HK-2 (cell line): ENCODE measurements at regions not wholly inside any gene's neighbourhood (a gene's known extent, or its start where the extent isn't known, plus 50 kb on each side); places are given as distances from the start of the nearest gene placed in this dataset.

Source experiments
- DNase-seq: peaks from one replicate; pipeline ENCODE4 v3.0.0-alpha.2; 2018; ENCODE audit not compliant: unreplicated experiment

DNA sequence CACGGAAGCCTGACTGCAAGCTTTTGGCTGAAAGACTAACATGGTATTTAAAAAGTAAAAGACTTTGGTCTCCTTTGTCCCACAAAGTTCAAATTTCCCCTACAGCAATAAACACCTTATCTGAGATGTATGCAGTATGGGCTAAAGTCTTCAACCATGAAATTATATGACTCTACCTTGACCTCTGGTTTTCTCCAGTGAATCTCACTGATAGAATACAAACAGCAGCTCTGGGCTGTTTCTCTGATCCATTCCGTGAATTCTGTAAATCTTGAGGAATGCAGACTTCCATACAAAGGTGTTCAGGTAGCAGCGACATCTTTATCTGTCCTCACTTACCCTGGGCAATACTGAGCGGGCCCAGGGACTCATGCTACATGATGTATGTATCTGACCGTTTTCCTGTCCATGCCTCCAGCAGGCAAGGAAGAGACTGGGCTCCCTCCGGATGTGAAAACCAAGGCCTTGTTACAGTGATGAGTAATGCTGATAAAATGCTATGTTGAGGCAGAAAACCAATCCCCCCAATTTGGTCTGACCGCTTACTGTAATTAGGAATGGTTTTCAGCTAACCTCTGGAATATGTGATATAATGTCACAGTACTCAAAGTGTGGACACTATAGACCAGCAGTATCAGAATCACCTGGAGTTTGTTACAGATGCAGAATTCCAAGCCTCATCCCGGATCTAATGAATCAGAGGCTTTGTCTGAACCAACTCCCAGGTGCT is 589.8 kb downstream of the HS3ST4 start:
- DNase-seq, result no peak

DNA sequence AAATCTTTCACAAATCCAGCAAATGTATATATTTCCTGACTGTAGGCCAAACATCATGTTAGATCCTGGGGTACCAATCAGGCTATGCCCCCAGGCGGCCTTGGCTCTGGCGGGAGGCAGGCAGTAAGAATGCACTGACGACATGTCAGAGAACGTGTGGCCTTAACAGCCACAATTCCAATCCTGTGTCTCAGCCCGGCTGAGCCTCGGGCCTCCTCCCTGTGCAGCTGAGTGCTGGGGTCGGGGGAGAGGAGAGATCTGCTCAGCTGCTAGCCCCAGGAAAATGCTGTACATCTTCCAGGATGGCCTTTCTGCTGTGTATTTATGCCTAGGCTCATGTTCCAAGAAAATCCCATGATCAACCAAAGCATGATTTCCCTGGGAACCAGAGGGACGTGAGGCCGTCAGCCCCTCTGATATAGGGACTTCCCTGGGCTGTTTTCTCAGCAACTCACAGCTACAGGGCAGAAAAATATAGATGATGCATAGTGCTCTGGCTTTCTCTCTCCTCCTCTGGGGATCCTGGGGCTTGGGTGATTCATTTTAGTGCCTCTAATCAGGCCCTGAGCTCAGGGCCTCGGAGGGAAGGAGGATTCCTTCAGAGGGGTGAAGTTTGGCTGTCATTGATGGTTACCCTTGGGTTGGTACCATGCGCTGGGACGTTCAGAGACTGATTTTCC is 604.0 kb downstream of the HS3ST4 start:
- no peak for DNase-seq

DNA sequence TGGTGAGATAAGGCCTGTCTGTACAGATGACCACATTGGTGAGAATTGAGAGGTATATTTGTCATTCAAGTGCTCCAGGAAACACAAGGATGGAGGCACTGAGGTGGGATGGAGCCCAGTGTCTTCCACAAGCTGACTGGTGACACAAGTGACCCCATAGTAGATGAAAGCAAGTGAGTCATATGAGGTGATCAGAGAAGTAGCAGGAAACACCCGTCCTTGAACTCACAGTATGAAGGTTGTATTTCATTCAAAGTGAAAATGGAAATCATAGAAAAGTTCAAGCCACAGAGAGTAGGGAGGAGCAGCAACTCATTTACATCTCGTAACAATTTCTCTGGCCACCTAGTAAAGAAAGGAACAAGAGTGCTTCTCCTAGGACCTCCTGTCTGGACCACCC is 609.8 kb downstream of the HS3ST4 start:
- no peak for DNase-seq

DNA sequence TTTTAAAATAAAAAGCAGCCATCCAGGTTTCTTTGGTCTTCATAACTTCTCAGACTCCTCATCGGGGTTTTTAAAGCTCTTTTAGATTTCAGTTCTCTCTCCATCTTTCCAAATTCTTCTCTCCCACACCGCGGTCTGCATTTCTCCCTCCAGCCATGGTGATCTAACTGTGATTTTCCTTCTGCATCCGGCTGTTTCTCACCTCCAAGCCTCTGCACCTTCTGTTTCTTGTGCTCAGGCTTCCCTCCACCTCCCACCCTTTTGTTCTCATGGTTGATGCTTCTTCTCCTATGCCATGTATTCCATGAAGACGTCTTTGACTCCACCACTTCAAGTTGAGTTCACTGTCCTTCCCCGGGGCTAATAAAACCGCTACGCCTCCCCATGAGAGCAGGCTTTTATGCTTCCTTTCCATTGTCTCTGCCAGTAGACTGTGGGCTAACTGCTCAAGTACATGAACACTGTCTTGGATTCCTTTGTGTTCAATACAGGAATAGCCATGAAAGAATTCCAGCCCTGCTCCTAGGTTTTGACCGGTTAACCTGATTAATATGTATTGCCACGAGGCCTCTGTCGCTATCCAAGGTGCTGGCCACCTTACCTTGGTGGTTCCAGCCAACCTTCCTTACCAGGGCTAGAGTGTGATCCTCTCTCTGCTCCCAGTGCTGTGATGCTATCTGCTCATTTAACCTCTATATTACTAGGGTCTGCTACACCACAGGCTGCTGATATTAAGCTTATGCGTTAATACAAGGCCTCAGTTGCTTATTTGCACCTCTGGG is 625.1 kb downstream of the HS3ST4 start:
- DNase-seq, result no peak

DNA sequence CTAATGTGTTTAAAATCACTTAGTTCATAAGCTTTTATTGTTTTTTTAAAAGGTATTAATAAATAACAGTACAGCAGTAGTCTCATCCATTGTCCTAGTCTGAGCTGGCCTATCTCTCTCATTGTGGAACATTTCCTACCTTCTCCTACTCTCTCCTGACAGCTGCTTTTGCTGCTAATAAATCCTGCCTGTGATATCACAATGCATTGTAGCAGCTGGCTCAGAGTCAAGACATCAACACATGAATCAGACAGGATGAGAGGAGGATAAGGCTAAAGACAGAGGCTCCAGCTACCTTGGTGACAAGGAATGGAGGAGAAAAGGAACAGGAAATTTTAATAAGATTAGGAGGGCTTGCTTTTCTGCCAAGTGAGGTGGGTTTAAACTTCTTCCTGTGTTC is 626.1 kb downstream of the HS3ST4 start:
- no peak for DNase-seq

DNA sequence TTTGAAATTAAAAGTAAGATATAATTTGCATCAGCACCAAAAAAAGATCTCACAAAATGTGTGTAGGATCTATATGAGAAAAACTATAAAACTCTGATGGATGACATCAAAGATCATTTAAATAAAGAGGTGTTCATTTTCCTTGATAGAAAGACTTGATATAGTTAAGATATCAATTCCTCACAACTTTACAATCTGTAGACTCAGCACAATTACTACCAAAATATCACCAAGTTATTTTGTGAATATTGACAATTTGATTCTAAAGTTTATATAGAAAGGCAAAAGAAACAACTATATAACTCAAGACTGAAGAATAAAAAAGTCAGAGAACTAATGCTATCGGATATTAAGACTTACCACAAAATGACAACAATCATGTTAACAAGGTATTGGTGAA is 638.9 kb downstream of the HS3ST4 start:
- DNase-seq, result no peak

DNA sequence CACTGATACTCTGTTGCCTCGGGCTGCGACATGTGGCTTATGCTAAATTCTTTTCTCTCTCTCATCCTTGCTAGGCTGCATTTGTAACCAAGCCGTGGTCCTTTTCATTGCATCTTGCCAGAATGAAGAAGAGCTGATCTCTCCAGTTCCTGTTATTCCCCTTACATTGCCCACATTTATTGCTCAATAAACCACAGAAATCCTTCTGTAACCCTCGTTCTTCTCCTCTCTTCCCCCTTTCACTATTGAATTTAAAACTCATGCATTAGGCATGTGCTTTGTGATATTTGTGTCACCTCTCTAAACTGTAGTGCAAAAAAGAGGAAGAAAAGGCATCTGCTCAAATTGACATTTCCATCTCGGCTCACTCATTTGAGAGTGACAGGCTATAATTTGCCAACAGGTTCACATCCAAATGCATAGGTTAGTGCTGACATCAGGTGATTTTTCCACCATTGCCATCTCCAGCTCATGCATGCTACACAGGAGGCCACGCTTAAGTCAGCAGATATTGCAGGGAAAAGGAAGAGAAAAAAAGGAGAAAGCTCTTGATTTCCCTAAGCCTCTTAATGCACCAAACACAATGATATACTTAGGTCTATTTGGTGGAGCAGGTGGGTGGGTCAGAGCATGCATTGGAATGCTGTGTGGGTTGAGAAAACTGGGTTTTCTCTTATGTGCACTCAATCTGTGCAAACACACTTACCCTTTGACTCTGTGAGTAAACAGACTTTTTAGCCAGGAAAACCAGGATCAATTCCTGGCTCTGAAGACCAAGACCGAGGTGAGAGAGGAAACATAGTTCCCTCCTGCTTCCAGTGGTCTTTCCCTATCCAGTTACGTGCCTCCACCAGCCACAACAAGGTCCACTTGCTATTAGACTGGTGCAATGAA is 642.7 kb downstream of the HS3ST4 start:
- no peak for DNase-seq

DNA sequence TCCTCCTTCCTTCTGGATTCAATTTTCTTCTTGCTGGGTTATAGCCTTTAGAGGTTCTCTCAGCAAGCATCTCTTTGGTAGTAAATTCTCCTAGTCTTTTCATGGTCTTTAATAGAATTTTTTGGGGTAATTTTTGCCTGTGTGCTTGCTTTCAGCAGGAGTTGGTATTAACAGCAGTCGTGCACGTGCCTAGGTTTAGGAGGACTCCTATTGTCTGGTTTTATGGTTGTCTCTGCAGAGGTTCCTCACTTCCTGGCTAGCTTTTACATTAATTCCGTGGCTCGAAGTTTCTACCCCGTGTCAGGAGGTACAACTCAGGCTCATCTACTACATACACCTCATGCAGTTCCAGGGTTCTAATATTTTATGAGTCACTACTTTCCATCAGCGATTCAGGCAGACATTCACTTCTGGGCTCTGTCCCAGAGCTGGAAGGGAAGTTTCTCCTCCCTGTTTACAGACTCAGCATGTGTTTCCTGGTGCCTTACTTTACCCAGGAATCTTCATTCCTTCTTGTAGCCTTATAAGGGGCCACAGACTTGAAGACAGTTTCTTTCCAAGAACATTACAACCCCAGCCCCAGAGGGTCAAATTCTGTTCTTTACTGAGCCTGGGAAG is 643.6 kb downstream of the HS3ST4 start:
- no peak for DNase-seq

DNA sequence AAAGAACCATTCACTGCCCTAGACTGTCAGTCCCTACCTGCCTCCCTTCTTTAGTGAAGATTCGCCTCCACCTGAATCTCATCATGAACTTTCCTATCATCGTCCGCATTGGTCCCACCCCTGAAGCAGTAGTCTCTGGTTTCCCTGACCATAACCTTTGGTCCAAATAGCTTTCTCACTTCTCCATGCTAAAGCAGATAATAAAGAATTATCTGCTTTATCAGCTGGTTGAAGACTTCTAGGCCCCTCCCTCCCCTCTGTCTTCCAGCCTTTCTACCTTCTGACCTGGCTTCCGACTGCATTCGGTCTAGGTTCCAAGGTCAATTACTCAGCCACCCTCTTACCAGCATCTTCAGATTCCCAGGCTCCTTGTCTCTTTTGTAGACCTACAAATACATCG is 650.9 kb downstream of the HS3ST4 start:
- no peak for DNase-seq

DNA sequence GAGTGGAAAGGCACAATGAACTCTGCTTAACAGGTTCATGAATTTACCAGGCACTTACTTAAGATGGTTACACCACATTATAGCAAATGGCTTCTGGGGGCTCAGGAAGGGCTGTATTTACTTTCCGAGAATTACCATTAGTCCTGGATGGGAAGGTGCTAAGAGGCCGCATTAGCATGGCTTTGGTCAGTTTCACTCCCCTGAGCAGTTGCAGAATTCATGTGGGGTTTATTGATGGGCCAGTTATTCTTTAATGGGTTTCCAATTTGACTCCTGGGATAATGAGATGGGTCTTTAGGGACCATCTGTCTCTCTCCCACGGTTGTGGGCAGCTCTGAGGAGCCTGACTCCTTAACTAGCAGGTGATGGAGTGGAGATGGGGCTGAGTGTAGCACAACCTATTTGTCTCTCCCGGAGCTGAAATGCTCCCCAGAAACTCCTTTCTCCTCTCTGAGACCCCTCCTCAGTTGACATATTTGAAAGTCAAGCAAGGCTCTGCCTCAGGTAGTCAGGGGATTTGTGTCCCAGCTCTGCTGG is 652.5 kb downstream of the HS3ST4 start:
- DNase-seq, result no peak

DNA sequence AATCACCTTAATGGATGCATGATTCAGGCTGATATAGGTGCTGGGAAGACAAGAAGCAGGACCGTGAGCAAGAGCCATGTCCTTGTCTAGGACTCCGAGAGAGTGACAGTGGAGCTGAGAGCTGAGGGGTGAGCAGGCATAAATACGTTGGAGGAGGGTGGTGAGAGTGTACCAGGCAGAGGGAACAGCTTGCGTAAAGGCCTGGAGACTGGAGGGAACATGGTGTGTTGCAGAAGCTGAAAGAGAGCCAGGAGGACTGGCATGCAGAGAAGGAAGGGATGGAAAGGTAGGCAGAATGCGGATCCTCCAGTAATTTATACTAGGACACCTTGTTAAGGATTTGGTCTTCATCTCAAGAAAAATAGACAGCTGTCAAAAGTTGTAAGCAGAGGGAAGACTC is 653.2 kb downstream of the HS3ST4 start:
- DNase-seq, result no peak

DNA sequence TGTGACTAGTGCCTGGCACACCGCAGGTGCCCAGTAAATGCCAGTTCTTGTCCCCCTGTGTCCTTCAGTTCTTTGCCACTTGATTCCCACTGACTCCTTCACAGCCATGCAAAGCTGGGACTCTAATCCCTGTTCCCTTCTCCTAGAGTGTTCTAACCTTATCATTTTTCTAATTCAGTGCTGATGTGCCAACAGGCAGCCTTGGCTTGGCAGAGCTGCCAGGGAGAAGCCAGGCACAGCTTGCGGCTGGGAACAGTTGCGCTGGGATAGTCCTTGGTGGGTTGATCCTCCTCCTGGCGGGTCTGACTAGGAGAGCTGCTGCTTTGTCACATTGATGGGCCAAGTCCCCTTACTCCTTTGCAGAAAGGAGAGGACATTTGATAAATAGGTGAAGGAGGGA is 654.2 kb downstream of the HS3ST4 start:
- DNase-seq, result no peak

DNA sequence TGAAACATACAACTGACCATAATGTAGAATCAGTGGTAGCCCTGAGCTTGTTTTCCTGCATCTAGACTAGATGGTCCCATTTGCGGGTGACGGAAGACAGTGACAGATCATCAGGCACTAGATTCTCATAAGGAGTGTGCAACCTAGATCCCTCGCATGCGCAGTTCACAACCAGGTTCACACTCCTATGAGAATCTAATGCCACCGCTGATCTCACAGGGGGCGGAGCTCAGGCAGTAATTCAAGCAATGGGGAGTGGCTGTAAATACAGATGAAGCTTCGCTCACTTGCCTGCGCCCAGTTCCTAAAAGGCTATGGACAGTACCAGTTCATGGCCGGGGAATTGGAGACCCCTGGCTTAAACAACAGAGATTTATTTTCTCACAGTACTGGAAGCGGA is 656.3 kb downstream of the HS3ST4 start:
- DNase-seq, result no peak

DNA sequence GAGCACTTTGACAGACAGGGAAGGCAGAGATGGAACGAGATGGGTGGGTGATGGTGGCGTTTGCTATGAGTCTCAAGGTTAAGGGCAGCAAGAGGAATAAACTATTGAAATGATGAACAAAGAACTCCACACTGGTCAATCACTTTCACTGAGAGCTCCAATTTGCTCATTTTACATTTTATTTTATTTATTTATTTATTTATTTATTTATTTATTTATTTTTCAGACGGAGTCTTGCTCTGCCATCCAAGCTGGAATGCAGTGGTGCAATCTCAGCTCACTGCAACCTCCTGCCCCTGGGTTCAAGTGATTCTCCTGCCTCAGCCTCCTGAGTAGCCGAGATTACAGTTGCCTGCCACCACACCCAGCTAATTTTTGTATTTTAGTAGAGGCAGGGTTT is 669.1 kb downstream of the HS3ST4 start:
- DNase-seq, result no peak

DNA sequence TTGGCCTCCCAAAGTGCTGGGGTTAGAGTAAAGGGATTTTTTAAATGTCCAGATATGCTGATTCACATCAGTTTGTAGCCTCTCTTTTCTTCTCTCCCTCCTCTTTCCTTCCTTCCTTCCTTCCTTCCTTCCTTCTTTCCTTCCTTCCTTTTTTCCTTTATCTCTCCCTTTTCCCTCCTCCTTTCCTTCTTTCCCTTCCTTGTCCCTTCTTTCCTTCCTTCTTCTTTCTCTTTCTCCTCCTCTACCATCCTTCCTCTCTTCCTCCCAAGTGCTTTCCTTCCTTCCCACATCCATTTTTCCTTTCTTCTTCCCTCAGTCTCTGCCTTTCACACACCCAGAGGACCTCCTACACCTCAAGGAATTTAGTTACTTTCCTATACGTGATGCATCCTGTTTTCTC is 671.8 kb downstream of the HS3ST4 start:
- no peak for DNase-seq

DNA sequence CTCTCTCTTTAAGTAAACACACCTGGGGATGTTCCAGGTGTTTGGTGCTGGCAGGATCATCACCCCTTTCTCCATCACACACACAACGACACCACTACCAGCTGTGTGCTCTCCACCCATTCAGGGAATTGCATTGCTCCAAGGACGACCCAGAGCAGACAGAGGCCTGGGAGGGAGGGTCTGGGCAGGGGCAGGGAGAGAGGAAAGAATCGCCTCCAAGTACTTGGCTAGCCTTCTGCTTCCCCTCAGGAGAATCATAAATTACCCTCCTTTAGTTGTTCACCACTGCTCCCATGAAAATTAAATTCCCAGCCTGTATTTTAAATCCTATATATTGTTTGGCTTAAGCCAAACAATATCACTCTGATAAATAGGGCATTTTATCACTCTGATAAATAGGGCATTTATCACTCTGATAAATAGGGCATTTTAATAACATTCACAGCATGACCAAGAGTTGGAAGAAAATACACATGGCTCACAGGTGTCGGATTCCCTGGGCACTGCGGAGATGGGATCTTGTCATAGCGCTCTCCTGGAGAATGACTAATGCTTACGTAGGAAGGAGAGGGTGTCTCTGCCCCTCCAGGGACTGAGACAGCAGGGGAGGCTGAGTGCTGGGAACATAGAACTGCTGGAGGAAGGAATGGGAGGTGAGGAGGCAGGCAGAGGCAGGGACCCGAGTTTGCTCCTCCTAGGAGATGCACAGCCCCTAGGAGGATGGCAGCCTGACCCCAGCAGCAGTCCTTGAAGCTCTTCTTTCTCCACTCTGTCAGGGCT is 673.6 kb downstream of the HS3ST4 start:
- DNase-seq, result no peak

DNA sequence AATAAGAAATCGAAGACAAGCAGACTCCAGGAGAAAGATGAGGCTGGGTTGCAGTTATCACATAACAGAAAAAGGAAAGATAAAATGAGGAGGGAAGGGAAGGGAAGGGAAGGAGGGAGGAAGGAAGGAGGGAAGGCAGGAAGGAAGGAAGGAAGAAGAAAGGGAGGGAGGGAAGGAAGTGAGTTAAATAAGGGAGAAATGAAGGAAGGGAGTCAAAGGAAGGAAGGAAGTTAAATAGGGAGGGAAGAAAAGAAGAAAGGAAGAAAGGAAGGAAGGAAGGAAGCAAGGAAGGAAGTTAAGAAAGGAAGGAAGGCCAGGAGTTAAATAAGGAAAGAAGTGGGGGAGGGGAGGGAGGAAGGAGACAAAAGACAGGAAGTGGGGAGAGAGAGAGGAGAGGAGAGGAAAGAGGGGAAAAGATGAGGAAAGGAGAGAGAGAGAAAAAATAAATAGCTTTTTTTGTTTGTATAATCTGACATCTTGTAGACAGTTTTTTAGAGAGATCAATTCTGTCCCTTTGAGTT is 679.6 kb downstream of the HS3ST4 start:
- DNase-seq, result no peak

DNA sequence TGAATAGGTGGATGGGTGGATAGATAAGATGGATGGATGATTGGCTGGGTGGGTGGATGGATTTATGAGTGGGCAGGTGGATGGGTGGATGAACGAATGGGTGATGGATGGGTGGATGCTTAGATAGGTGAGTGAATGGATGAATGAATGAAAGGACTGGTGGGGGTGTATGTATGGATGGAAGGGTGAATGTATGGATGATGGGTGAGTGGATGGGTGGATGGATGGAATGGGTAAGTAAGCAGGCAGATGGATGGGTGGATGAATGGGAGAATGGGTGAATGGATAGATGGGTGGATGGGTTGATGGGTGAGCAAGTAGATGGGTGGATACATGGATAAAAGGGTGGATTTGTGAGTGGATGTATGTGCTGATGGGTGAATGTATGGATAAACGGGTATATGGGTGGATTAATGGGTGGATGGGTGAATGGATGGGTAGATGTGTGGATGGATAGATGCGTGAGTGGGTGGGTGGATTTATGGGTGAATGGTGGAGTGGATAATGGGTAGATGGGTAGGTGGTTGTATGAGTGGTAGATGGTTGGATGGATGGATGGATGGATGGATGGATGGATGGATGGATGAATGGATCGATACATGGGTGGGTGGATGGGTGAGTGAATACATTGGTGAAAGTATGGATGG is 682.6 kb downstream of the HS3ST4 start:
- DNase-seq, result no peak

DNA sequence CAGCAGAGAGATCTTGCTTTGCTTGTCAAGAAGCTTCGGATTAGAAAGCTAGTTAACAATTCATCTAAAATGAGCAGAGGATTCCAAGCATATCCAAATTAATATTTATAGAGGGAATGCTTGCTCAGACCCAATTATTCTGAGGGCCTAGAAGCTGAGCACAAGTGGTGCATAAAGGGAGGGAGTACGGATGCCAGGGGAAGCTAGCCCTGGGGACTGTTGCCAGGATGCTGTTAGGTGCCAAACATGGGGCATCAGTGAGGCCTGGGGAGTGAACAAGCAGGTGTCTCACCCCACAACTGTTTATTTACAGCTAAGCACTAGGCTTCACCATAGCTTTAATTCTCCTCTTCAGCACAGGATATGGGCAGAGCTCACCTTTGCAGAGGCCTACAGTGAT is 684.1 kb upstream of the C16orf82 start:
- no peak for DNase-seq

DNA sequence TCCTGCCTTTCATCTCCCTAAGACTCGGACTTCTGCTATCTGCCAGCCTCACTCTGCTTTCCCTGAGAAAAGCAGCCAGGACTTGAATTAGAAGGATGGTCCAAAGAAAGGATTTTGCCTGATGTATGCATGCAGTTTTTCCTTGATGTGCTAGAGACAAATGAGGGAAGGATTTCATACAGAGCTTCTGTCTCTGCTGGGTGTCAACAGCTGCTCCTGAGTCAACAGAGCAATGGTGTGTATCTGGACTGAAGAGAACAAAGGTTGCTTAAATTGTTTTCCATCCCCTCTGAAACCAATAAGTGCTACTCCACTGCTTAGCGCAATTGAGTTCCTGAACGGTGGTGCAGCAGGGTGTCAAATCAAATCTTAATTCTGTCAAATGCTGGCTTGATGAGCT is 680.6 kb upstream of the C16orf82 start:
- no peak for DNase-seq
